SK-N-SH treated with all-trans-retinoic acid at 6 μM for 48 hours (cell line): ENCODE measurements at regions not wholly inside any gene's neighbourhood (a gene's known extent, or its start where the extent isn't known, plus 50 kb on each side); places are given as distances from the start of the nearest gene placed in this dataset.

Experiments
- ESRRG ChIP-seq: fragments of 250-450 bp; sonication (Bioruptor Pico); IDR thresholded peaks from 2 replicates; pipeline ENCODE4 v1.6.1; 2021; ENCODE audit warnings: mild to moderate bottlenecking
- GLIS3 ChIP-seq: fragments of 250-450 bp; sonication (Bioruptor Pico); IDR thresholded peaks from 2 replicates; pipeline ENCODE4 v1.5.0; 2020; ENCODE audit warnings: mild to moderate bottlenecking, moderate library complexity
- ISL1 ChIP-seq: fragments of 250-450 bp; sonication (Bioruptor Pico); IDR thresholded peaks from 2 replicates; pipeline ENCODE4 v2.1.2; 2022; ENCODE audit warnings: mild to moderate bottlenecking, moderate library complexity
- OSR1 ChIP-seq: fragments of 250-450 bp; sonication (Bioruptor Pico); IDR thresholded peaks from 2 replicates; pipeline ENCODE4 v1.8.0; 2022; ENCODE audit warnings: moderate library complexity, mild to moderate bottlenecking, inconsistent platforms
- PPARA ChIP-seq: fragments of 250-450 bp; sonication (Bioruptor Pico); IDR thresholded peaks from 2 replicates; pipeline ENCODE4 v1.5.0; 2020; ENCODE audit warnings: mild to moderate bottlenecking, borderline replicate concordance
- RARB ChIP-seq: fragments of 250-450 bp; sonication (Bioruptor Pico); IDR thresholded peaks from 2 replicates; pipeline ENCODE4 v1.8.0; 2021; ENCODE audit warnings: mild to moderate bottlenecking, moderate library complexity
- ZFP3 ChIP-seq: fragments of 250-450 bp; sonication (Bioruptor Pico); IDR thresholded peaks from 2 replicates; pipeline ENCODE4 v1.5.0; 2020; ENCODE audit warnings: mild to moderate bottlenecking, moderate library complexity
- ZFP30 ChIP-seq: fragments of 450-650 bp; formaldehyde crosslinking; IDR thresholded peaks from 2 replicates; pipeline ENCODE4 v1.5.0; 2022; ENCODE audit warnings: mild to moderate bottlenecking, moderate library complexity
- ZNF565 ChIP-seq: fragments of 450-650 bp; formaldehyde crosslinking; conservative IDR thresholded peaks from 2 replicates; pipeline ENCODE4 v1.5.0; 2020; ENCODE audit warnings: low read depth, mild to moderate bottlenecking, moderate library complexity
- ZNF70 ChIP-seq: fragments of 450-650 bp; formaldehyde crosslinking; IDR thresholded peaks from 2 replicates; pipeline ENCODE4 v1.5.0; 2020; ENCODE audit warnings: mild to moderate bottlenecking, moderate library complexity
- TF ChIP-seq, protein P1 (sequence below): fragments of 250-450 bp; sonication (Bioruptor Pico); IDR thresholded peaks from 2 replicates; pipeline ENCODE4 v1.8.0; 2020; ENCODE audit warnings: mild to moderate bottlenecking, moderate library complexity, borderline replicate concordance
- TF ChIP-seq, protein P2 (sequence below): fragments of 250-450 bp; sonication (Bioruptor Pico); IDR thresholded peaks from 2 replicates; pipeline ENCODE4 v1.5.1; 2021; ENCODE audit warnings: mild to moderate bottlenecking, moderate library complexity
- TF ChIP-seq, protein P3 (sequence below): fragments of 250-450 bp; sonication (Bioruptor Pico); IDR thresholded peaks from 2 replicates; pipeline ENCODE4 v1.8.0; 2021; ENCODE audit warnings: low read depth, mild to moderate bottlenecking, moderate library complexity, borderline replicate concordance

DNA sequence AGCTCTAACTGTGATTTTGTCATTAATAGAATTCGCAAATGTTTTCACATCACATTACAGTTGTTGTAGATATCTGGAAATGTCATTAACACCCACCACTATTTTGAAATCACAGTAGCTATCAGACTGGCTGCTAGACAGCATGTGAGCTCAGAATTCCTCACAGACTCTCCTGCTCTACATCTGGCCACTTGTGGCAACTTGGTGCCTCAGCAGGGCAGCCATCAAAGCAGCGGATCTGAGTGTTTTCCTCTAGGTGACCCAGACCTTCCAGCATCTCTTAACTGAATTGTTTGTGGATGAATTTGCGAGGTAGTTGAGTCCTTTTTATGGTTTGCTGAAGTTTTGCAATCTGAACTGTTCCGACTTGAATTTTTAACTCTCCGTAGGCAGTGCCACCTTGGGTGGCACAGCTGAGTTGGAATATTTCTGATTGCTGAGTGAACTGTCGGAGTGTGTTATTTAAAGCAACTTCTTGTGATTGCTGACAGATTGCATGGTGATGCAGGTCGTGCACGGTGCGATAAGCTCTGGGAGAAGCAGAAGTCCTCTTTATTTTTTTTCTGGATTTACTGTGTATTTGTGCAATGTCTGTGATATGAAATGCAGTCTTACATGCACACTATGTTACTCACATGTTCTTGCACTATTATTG is 114.0 kb upstream of the PLET1 start:
- no peak for TF ChIP-seq ZFP3 (CRISPR knock-in tag)
- TF ChIP-seq, protein P1, sequence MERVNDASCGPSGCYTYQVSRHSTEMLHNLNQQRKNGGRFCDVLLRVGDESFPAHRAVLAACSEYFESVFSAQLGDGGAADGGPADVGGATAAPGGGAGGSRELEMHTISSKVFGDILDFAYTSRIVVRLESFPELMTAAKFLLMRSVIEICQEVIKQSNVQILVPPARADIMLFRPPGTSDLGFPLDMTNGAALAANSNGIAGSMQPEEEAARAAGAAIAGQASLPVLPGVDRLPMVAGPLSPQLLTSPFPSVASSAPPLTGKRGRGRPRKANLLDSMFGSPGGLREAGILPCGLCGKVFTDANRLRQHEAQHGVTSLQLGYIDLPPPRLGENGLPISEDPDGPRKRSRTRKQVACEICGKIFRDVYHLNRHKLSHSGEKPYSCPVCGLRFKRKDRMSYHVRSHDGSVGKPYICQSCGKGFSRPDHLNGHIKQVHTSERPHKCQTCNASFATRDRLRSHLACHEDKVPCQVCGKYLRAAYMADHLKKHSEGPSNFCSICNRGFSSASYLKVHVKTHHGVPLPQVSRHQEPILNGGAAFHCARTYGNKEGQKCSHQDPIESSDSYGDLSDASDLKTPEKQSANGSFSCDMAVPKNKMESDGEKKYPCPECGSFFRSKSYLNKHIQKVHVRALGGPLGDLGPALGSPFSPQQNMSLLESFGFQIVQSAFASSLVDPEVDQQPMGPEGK (CRISPR knock-in tag): no peak
- no peak for TF ChIP-seq ZNF565 (CRISPR knock-in tag)
- TF ChIP-seq OSR1 (CRISPR knock-in tag): no peak
- no peak for TF ChIP-seq ZNF70
- TF ChIP-seq ISL1: no peak
- TF ChIP-seq PPARA: no peak
- TF ChIP-seq RARB (CRISPR knock-in tag): no peak
- TF ChIP-seq, protein P2, sequence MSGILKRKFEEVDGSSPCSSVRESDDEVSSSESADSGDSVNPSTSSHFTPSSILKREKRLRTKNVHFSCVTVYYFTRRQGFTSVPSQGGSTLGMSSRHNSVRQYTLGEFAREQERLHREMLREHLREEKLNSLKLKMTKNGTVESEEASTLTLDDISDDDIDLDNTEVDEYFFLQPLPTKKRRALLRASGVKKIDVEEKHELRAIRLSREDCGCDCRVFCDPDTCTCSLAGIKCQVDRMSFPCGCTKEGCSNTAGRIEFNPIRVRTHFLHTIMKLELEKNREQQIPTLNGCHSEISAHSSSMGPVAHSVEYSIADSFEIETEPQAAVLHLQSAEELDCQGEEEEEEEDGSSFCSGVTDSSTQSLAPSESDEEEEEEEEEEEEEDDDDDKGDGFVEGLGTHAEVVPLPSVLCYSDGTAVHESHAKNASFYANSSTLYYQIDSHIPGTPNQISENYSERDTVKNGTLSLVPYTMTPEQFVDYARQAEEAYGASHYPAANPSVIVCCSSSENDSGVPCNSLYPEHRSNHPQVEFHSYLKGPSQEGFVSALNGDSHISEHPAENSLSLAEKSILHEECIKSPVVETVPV: no peak
- no peak for TF ChIP-seq ZFP30 (CRISPR knock-in tag)
- no peak for TF ChIP-seq GLIS3
- TF ChIP-seq ESRRG (CRISPR knock-in tag): no peak
- TF ChIP-seq, protein P3, sequence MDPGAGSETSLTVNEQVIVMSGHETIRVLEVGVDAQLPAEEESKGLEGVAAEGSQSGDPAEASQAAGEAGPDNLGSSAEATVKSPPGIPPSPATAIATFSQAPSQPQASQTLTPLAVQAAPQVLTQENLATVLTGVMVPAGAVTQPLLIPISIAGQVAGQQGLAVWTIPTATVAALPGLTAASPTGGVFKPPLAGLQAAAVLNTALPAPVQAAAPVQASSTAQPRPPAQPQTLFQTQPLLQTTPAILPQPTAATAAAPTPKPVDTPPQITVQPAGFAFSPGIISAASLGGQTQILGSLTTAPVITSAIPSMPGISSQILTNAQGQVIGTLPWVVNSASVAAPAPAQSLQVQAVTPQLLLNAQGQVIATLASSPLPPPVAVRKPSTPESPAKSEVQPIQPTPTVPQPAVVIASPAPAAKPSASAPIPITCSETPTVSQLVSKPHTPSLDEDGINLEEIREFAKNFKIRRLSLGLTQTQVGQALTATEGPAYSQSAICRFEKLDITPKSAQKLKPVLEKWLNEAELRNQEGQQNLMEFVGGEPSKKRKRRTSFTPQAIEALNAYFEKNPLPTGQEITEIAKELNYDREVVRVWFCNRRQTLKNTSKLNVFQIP: no peak
